T-cell (primary cell): ENCODE measurements at regions not wholly inside any gene's neighbourhood (a gene's known extent, or its start where the extent isn't known, plus 50 kb on each side); places are given as distances from the start of the nearest gene placed in this dataset.

Experiments used
- ATAC-seq, 4 experiments: fragments of 200-7000 bp in 3 of 4; fragments of 150-1000 bp in 1 of 4; cut with Tn5 transposase; replicated peaks in 1 of 4; 1 replicate in 3 of 4; 2 replicates in 1 of 4; pipeline ENCODE4 v1.10.0; 2021; ENCODE audit warnings: moderate library complexity in 3 of 4, mild to moderate bottlenecking in 2 of 4, moderate number of reproducible peaks in 1 of 4
- CTCF ChIA-PET, 2 donors: fragments of 300-600 bp; sonication (Branson Sonifier 250); formaldehyde crosslinking; loops; one replicate each; lab custom pipeline; 2022; ENCODE audit warnings: antibody characterized with exemption in 2 of 2; lab: Charles Lee
- POLR2A ChIA-PET, 2 donors: fragments of 300-600 bp; sonication (Branson Sonifier 250); formaldehyde crosslinking; loops; one replicate each; lab custom pipeline; 2022; ENCODE audit warnings: antibody characterized with exemption in 2 of 2; lab: Charles Lee
- DNase-seq, 35 experiments: peaks; one replicate each; pipeline versions ENCODE4 v3.0.0 to v3.0.0-alpha.2; 2013 to 2023
- H3K27ac ChIP-seq: one replicate; pipeline ENCODE4 v1.5.1; 2013; ENCODE audit warnings: low read length
- H3K27me3 ChIP-seq, 2 experiments: replicated peaks in 1 of 2; 1 replicate in 1 of 2; 2 replicates in 1 of 2; pipeline versions ENCODE4 v1.6.1 to v1.7.0; 2013; ENCODE audit warnings: low read length in 1 of 2, mixed read lengths in 1 of 2; ENCODE audit not compliant: control insufficient read depth in 2 of 2, insufficient read depth in 2 of 2; ENCODE audit errors: extremely low read depth in 1 of 2
- H3K36me3 ChIP-seq, 2 donors: 1 replicate in 1 of 2; 2 replicates in 1 of 2; pipeline versions ENCODE4 v1.6.1 to v1.7.0; 2013; ENCODE audit warnings: low read length in 1 of 2; ENCODE audit not compliant: control insufficient read depth in 2 of 2, insufficient read depth in 1 of 2; ENCODE audit errors: extremely low read depth in 1 of 2
- H3K4me1 ChIP-seq, 2 experiments: 1 replicate in 1 of 2; 2 replicates in 1 of 2; pipeline versions ENCODE4 v1.6.1 to v1.7.0; 2013; ENCODE audit warnings: low read length in 2 of 2, mixed read lengths in 1 of 2; ENCODE audit not compliant: insufficient read depth in 2 of 2, control insufficient read depth in 1 of 2; ENCODE audit errors: extremely low read depth in 1 of 2
- H3K4me3 ChIP-seq, 2 donors: 1 replicate in 1 of 2; 2 replicates in 1 of 2; pipeline versions ENCODE4 v1.5.1 to v1.7.0; 2013; ENCODE audit warnings: mild to moderate bottlenecking in 2 of 2, low read length in 1 of 2, moderate library complexity in 1 of 2; ENCODE audit not compliant: control insufficient read depth in 1 of 2; ENCODE audit errors: extremely low read depth in 1 of 2
- H3K9me3 ChIP-seq: 2 replicates; pipeline ENCODE4 v1.7.0; 2013
- H3K27ac Mint-ChIP-seq, 2 donors: one replicate each; pipeline ENCODE4 v1.8.0; 2020 to 2021; ENCODE audit warnings: mild to moderate bottlenecking in 2 of 2, mixed read lengths in 2 of 2
- H3K27me3 Mint-ChIP-seq, 2 donors: one replicate each; pipeline ENCODE4 v1.8.0; 2021 to 2022; ENCODE audit warnings: mixed read lengths in 2 of 2
- H3K36me3 Mint-ChIP-seq: one replicate; pipeline ENCODE4 v1.8.0; 2021; ENCODE audit warnings: mixed read lengths
- H3K4me1 Mint-ChIP-seq, 3 donors: one replicate each; pipeline ENCODE4 v1.8.0; 2020 to 2022; ENCODE audit warnings: mixed read lengths in 3 of 3, mild to moderate bottlenecking in 1 of 3
- H3K4me3 Mint-ChIP-seq, 3 donors: one replicate each; pipeline ENCODE4 v1.8.0; 2020 to 2022; ENCODE audit warnings: mild to moderate bottlenecking in 3 of 3, mixed read lengths in 3 of 3, moderate library complexity in 3 of 3
- H3K9me3 Mint-ChIP-seq, 3 donors: one replicate each; pipeline ENCODE4 v1.8.0; 2020 to 2022; ENCODE audit warnings: mixed read lengths in 3 of 3
- WGBS: methylation state at CpG from one replicate; pipeline ENCODE4 v1.1.5; 2013; ENCODE audit warnings: missing lambda C conversion rate; ENCODE audit not compliant: insufficient coverage; 5-methylcytosine and 5-hydroxymethylcytosine counted together

DNA sequence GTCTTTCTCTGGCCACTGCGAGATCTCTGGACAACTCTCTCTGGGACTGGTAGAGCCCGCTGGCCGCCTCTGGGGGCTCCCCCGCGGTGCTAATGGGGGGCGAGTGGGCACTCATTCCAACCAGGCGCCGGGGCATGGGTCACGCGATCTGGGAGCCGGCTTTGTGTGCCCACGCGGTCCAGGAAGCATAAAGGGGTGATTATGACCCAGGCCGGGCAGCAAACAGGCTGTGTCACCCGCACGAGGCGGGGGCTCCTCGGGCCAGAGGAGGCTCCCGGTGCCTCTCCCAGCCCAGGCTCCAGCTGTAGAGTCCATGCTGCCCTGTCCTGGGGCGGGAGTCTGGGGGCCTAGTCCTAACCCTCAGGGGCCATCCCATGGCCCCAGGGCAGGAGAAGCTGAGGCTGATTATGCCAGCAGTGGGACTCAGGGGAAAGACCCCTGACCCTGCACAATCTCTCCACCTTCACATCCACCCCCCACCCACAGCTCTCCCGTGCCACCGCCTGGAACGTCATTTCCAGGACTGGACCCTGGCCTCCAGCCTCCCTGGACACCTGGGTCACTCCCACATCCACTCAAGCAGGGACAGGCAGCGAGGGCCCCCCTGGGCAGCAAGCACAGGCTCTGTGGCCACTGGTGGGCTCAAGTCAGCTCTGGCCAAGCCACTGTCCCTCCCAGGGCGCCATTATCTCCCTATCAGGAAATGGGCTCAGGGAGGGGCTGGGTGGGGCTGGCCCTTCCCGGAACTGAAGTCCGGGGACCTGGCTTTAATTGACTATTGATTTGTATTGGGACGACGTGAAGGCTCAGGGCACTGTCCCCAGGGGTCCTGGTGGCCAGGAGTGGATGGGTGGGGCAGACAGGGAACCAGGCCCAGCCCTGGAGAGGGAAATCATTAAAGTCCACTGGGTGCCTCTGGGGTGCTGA is 50.0 kb downstream of the PTPRS start:
- Histone ChIP-seq H3K36me3 (peaks cover 0 to 3% of the 10 kb centered on the region in 2 donors), H3K9me3 (no peaks in the 10 kb centered on the region), H3K4me1 (peaks cover 0 to 28% of the 10 kb centered on the region in 2 experiments), H3K27me3 (peaks cover 0 to 81% of the 10 kb centered on the region in 2 experiments), H3K27ac (no peak overlapping the region), H3K4me3 (no peak overlapping the region)
- POLR2A ChIA-PET: no interaction called here
- CTCF ChIA-PET: no interaction called here
- peaks cover 11 to 43% of the 10 kb centered on the region in 2 donors for H3K27me3 Mint-ChIP-seq
- H3K27ac Mint-ChIP-seq: no peak overlapping the region
- WGBS: 92% methylated on average over 29 of the region's 29 CpGs
- H3K4me3 Mint-ChIP-seq: no peak overlapping the region
- ATAC-seq (no peak), DNase-seq (no peak)
- peaks cover 0 to 5% (median 0%) of the 10 kb centered on the region in 3 donors for H3K9me3 Mint-ChIP-seq
- no peaks in the 10 kb centered on the region for H3K36me3 Mint-ChIP-seq
- peaks cover 16 to 21% (median 17%) of the 10 kb centered on the region in 3 donors for H3K4me1 Mint-ChIP-seq

DNA sequence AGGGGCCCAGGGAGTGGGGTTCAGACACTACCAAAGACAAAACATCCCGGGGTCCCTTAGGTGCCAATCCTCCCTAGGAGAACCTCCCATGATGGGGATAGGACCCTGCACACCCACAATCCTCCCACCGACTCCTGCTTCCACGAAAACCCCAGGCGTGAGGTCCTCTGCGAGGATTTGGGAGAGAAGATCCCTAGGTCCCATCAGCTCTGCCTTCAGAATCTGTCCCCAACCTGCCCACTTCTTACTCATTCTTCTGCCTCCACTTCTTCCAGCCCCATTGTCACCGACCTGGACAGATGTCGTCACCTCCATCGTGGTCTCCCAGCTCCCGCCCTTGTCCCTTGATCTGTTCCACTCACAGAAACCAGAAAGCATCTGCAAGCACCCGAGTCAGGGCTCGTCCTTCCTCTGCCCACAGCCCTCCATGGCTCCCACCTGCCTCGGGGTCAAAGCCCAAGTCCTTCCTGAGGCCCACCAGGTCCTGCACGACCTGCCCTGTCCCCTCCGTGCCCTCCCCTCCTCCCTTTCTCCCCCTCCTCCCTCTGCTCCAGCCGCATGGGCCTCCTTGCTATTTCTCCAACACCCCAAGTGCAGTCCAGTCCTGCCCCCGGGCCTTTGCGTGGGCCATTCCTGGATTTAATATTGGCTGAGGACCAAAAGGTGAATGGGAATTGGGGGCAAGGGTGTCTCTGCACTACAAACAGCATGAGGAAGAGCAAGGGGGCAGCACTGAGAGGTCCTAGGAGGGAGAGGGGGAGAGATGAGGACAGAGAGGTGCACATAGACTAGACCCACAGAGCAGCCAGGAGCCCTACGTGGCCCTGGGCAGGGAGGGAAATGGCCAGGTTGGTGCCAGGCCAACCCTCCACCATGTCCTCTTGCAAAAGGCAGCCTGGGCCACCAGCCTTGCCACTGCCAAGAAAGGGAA is 51.3 kb downstream of the PTPRS start:
- Histone ChIP-seq H3K27ac (no peak overlapping the region), H3K4me3 (no peak overlapping the region), H3K9me3 (no peaks in the 10 kb centered on the region), H3K27me3 (peaks cover 0 to 87% of the 10 kb centered on the region in 2 experiments), H3K36me3 (peaks cover 0 to 3% of the 10 kb centered on the region in 2 donors), H3K4me1 (peaks cover 0 to 28% of the 10 kb centered on the region in 2 experiments)
- ChIA-PET CTCF (no interaction called here), POLR2A (no interaction called here)
- peaks cover 11 to 50% of the 10 kb centered on the region in 2 donors for H3K27me3 Mint-ChIP-seq
- no peak overlapping the region for H3K4me3 Mint-ChIP-seq
- peaks cover 0 to 5% (median 0%) of the 10 kb centered on the region in 3 donors for H3K9me3 Mint-ChIP-seq
- 74% methylated on average over 14 of the region's 18 CpGs for WGBS
- DNase-seq: no peak
- H3K4me1 Mint-ChIP-seq: peaks cover 16 to 17% (median 17%) of the 10 kb centered on the region in 3 donors
- H3K27ac Mint-ChIP-seq: peak overlapping the region in 1 of 2 donors; percentile 4
- H3K36me3 Mint-ChIP-seq: no peaks in the 10 kb centered on the region
- ATAC-seq: no peak

DNA sequence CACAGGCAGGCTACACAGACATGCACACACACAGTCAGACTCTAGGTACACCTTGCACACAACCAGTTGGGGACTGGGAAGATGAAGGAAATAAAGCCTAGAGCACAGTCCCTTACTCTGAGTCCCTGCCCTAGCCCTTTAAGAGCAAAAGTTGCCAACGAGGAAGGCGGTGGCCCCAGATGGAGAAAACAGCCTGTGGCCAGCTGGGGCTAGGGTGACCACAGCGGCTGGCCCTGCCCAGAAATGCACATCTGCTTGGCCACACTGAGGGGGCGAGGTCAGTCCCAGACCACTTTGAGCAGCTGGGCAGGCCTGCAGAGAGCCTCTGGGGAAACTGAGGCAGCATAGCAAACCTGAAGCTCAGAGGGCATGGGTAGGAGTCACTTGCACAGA is 52.3 kb downstream of the PTPRS start:
- peaks cover 0 to 79% of the 10 kb centered on the region in 2 experiments for H3K27me3 ChIP-seq
- 74% methylated on average over 4 of the region's 4 CpGs for WGBS
- H3K4me1 ChIP-seq: peaks cover 0 to 20% of the 10 kb centered on the region in 2 experiments
- Mint-ChIP-seq H3K27me3 (peaks cover 11 to 49% of the 10 kb centered on the region in 2 donors), H3K27ac (no peak overlapping the region), H3K4me1 (peaks cover 16% of the 10 kb centered on the region in 3 donors), H3K9me3 (peaks cover 0 to 5% (median 0%) of the 10 kb centered on the region in 3 donors), H3K36me3 (no peaks in the 10 kb centered on the region), H3K4me3 (no peak overlapping the region)
- ATAC-seq (no peak), DNase-seq (no peak)
- ChIA-PET POLR2A (no interaction called here), CTCF (no interaction called here)
- no peak overlapping the region for H3K27ac ChIP-seq
- H3K9me3 ChIP-seq: no peaks in the 10 kb centered on the region
- H3K4me3 ChIP-seq: no peak overlapping the region
- peaks cover 0 to 3% of the 10 kb centered on the region in 2 donors for H3K36me3 ChIP-seq

DNA sequence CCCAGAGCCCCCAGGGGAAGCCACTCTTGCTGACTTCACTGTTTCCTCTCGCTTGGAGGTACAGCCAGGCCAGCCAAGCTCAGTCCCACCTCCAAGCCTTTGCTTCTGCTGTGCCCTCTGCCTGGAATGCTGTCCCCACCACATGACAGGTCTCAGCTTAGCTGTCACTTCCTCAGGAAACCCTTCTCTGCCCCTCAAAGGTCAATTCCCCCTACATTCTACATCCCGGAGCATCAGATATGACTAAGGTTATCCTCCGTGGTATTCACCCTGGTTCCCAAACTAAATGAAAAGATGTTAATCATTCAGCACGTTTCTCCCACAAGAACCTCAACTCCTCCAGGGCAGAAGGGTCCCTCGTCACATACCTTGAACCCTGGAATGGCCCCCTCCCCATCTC is 53.5 kb downstream of the PTPRS start:
- no peak for DNase-seq
- Histone ChIP-seq H3K4me3 (no peak overlapping the region), H3K4me1 (peaks cover 0 to 10% of the 10 kb centered on the region in 2 experiments), H3K36me3 (peaks cover 0 to 3% of the 10 kb centered on the region in 2 donors), H3K27me3 (peaks cover 0 to 74% of the 10 kb centered on the region in 2 experiments), H3K9me3 (no peaks in the 10 kb centered on the region), H3K27ac (no peak overlapping the region)
- Mint-ChIP-seq H3K9me3 (peaks cover 0 to 5% (median 0%) of the 10 kb centered on the region in 3 donors), H3K4me1 (peaks cover 10 to 13% (median 11%) of the 10 kb centered on the region in 3 donors), H3K27ac (no peak overlapping the region), H3K27me3 (peaks cover 11 to 44% of the 10 kb centered on the region in 2 donors), H3K36me3 (no peaks in the 10 kb centered on the region), H3K4me3 (no peak overlapping the region)
- POLR2A ChIA-PET: no interaction called here
- ATAC-seq: no peak
- CTCF ChIA-PET: no interaction called here
- WGBS: 47% methylated on average over 3 of the region's 5 CpGs

DNA sequence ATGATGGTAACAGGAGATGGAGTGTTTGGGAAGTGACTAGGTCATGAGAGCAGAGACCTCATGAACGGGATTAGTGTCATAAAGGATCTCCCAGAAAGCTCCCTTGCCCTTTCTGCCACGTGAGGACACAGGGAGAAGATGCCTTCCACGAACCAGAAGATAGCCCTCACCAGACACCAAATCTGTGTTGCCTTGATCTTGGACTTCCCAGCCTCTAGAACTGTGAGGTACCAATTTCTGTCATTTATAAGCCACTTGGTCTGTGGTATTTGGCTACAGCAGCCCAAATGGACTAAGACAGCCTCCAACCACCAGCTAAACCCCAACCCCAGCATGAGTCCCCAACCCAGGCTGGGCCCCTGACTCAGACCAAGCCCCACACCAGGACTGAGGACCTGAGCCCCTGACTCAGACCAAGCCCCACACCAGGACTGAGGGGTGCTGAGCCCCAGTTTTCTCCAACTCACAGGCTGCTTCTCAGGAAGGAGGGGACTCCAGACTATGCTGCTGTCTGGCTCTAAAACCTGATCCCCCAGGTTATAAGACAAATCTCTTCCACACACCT is 54.1 kb downstream of the PTPRS start:
- 64% methylated on average over 3 of the region's 3 CpGs for WGBS
- peaks cover 7 to 39% of the 10 kb centered on the region in 2 donors for H3K27me3 Mint-ChIP-seq
- peaks cover 0 to 3% of the 10 kb centered on the region in 2 donors for H3K36me3 ChIP-seq
- H3K4me3 ChIP-seq: no peak overlapping the region
- H3K27ac ChIP-seq: no peak overlapping the region
- H3K36me3 Mint-ChIP-seq: no peaks in the 10 kb centered on the region
- DNase-seq (no peak), ATAC-seq (no peak)
- H3K27ac Mint-ChIP-seq: no peak overlapping the region
- peaks cover 0 to 70% of the 10 kb centered on the region in 2 experiments for H3K27me3 ChIP-seq
- peaks cover 0 to 5% (median 0%) of the 10 kb centered on the region in 3 donors for H3K9me3 Mint-ChIP-seq
- H3K4me1 ChIP-seq: peaks cover 0 to 5% of the 10 kb centered on the region in 2 experiments
- ChIA-PET CTCF (no interaction called here), POLR2A (no interaction called here)
- no peak overlapping the region for H3K4me3 Mint-ChIP-seq
- peaks cover 5 to 7% (median 6%) of the 10 kb centered on the region in 3 donors for H3K4me1 Mint-ChIP-seq
- H3K9me3 ChIP-seq: no peaks in the 10 kb centered on the region

DNA sequence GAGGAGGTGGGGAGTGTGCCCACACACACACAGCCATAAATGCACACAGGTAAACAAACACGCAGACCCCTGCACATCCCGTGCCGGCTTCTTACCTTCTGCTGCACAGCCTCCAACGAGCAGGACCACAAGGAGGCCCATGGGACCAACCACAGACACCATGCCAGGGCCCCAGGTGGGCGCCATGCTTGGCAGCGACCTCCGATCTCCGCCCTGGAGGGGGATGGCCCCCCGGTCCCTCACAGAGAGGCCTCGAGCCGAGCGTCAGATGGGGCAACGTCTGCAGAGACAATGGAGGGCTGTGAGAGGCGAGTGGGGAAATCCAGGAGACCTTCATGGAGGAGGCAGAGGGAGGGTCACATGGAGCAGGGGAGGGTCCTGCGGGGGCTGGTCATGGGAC is 54.7 kb downstream of the PTPRS start:
- Mint-ChIP-seq H3K4me3 (no peak overlapping the region), H3K36me3 (no peaks in the 10 kb centered on the region), H3K27me3 (peaks cover 5 to 34% of the 10 kb centered on the region in 2 donors), H3K27ac (no peak overlapping the region), H3K4me1 (peaks cover 3 to 6% (median 3%) of the 10 kb centered on the region in 3 donors), H3K9me3 (peaks cover 0 to 5% (median 0%) of the 10 kb centered on the region in 3 donors)
- ChIA-PET CTCF (no interaction called here), POLR2A (no interaction called here)
- no peak overlapping the region for H3K27ac ChIP-seq
- no peak overlapping the region for H3K4me3 ChIP-seq
- ATAC-seq (no peak), DNase-seq (no peak)
- H3K4me1 ChIP-seq: no peaks in the 10 kb centered on the region
- H3K27me3 ChIP-seq: peaks cover 0 to 64% of the 10 kb centered on the region in 2 experiments
- peaks cover 0 to 3% of the 10 kb centered on the region in 2 donors for H3K36me3 ChIP-seq
- no peaks in the 10 kb centered on the region for H3K9me3 ChIP-seq
- 85% methylated on average over 12 of the region's 15 CpGs for WGBS
